GM18873 (cell line): ENCODE measurements at regions not wholly inside any gene's neighbourhood (a gene's known extent, or its start where the extent isn't known, plus 50 kb on each side); places are given as distances from the start of the nearest gene placed in this dataset.
"Not testable (repeated sequence)": the region's sequence is repeated elsewhere in the genome, so short reads cannot be mapped to it uniquely, and the experiment has no call there.

Source experiments
- ATAC-seq: cut with Tn5 transposase; IDR thresholded peaks from one replicate; pipeline ENCODE4 v1.9.1; 2021; ENCODE audit warnings: mild to moderate bottlenecking, moderate library complexity, moderate number of reproducible peaks; ENCODE audit not compliant: unreplicated experiment, low FRiP score

DNA sequence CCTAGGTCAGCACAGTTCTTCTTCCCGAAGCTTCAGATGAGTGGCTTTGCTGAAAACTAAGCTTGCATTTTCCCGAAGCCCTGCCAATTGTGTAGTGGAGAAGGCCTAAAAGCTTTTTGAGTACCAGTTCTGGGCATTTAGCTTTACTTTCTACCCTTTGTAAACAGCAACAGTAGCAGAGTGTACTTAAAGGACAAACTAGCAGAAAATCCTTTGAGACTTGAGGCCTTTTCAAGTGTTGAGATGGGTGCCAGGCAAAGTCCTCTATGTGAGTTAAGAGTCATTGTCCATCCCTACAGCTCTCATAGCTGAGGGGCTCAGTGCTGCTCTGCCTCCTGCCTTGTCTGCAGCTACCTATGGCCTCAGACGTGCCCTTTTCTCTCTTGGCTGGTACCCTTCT, 368.2 kb downstream of the CCSER2 start:
- ATAC-seq, result no peak

GRCh38 chr10:84698989-84699388, 370.6 kb downstream of the CCSER2 start:
- no peak for ATAC-seq

- ATAC-seq, result no peak
Measured at GRCh38 chr10:84700668-84701369, 372.4 kb downstream of the CCSER2 start.

DNA sequence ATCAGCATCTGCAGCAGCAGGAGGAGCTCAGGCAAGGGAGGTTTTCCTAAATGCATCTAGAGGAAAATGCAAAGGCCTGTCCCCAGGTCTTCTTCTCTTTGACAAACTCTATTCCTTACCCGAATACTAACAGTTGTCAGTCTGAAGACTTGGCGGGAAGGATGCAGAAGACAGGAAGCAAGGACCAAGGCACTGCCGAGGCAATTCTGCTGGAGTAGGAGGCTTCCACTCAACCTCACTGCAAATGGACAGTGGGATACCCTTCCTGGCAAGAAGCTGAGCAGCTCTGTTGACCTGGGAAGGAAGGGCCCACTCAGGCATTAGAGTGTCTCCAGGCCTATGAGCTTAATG, 373.0 kb downstream of the CCSER2 start:
- ATAC-seq, result no peak

GRCh38 chr10:84704101-84704500, 375.7 kb downstream of the CCSER2 start:
- no peak for ATAC-seq

DNA sequence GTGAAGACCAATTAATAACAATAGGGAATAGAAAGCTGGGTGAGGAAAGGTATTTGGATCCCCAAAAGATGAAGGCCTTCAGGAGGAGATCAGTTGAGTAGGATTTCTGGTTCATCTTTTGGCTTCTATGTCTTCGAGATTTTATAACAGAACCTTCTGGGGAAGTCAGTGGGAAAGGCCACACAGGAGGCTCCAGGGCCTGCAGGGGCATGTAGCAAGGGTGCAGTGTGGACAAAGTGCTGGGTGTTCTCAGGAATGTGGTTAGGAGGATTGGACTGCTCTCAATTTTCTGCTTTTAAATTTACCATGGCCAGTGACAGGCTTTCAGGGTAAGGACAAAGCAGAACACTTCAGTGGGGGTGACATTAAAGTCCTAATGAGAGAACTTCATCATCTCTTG, 378.0 kb downstream of the CCSER2 start:
- no peak for ATAC-seq

- ATAC-seq, result no peak
Measured at GRCh38 chr10:84706875-84707274, 378.5 kb downstream of the CCSER2 start.

- ATAC-seq, result peak; percentile 58
Measured at GRCh38 chr10:84715911-84716310, 387.5 kb downstream of the CCSER2 start.

DNA sequence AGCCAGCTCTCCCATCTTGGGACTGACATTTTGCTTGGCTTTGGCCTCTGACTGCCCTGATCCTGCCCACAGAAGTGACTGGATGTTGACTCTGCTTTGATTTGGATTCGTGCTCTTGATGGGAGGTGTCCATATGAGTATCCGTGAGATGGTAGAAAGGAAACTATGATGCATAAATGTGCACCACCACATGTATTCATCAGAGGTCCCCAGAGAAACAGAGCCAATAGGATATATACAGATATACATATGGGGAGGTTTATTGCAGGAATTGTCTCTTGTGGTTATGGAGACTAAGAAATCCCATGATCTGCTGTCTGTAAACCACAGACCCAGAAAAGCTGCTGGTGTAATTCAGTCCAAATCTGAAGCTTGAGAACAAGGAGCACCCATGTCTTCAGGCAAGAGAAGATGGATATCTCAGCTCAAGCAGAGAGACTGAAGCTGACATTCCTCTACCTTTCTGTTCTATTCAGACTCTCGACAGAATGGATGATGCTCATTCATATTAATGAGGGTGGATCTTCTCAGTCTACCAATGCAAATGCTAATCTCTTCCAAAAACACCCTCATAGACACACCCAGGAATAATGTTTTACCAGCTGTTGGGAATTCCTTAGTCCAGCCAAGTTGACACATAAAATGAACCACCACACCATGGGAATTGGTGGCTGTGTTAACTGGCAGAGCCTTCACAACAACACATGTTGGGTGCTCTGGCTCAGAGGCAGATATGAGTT, 390.7 kb downstream of the CCSER2 start:
- no peak for ATAC-seq

GRCh38 chr10:84719687-84720086, 391.3 kb downstream of the CCSER2 start:
- ATAC-seq, result no peak

DNA sequence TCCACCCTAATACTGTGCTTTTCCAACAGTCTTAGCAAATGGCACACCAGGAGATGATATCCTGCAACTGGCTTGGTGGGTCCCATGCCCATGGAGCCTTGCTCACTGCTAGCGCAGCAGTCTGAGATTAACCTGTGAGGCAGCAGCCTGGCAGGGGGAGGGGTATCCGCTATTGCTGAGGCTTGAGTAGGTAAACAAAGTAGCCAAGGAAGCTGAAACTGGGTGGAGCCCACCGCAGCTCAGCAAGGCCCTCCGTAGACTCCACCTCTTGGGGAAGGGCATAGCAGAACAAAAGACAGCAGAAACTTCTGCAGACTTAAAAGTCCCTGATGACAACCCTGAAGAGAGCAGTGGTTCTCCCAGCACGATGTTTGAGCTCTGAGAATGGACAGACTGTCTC, 399.0 kb downstream of the CCSER2 start:
- ATAC-seq, result no peak

DNA sequence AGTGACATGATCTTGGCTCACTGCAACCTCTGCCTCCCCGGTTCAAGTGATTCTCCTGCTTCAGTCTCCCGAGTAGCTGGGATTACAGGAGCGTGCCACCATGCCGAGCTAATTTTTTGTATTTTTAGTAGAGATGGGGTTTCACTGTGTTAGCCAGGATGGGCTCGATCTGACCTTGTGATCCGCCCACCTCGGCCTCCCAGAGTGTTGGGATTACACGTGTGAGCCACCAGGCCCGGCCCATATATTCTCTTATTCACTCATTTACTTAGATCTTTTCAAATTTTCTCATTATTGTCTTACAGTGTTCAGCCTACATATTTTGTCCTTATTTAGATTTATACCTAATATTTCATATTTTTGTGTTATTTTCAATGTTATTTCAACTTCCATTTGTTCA, 410.7 kb downstream of the CCSER2 start:
- ATAC-seq, result not testable (repeated sequence)

GRCh38 chr10:84739641-84740040, 411.3 kb downstream of the CCSER2 start:
- no peak for ATAC-seq

DNA sequence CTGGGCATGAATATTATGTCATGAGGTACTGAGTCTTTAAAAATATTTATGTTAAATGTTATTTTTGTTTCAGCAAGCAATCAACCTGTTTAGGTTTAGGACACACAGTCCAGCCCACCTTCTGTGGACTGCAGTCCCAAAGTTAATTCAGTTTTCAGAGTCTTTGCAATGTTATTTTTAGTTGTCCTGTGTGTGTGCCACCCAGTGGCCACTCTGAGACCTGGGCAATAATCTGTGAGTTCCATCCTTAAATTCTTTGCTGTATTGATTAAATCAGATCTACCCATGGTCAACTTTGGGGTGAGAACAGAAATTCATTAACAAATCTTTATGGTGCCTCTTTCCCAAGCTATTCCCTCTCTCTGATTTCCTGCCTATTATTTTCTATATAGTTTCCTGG, 415.1 kb downstream of the CCSER2 start:
- ATAC-seq, result no peak

GRCh38 chr10:84755311-84755710, 426.9 kb downstream of the CCSER2 start:
- no peak for ATAC-seq

- not testable (repeated sequence) for ATAC-seq
Measured at GRCh38 chr10:84756653-84757052, 428.3 kb downstream of the CCSER2 start.

DNA sequence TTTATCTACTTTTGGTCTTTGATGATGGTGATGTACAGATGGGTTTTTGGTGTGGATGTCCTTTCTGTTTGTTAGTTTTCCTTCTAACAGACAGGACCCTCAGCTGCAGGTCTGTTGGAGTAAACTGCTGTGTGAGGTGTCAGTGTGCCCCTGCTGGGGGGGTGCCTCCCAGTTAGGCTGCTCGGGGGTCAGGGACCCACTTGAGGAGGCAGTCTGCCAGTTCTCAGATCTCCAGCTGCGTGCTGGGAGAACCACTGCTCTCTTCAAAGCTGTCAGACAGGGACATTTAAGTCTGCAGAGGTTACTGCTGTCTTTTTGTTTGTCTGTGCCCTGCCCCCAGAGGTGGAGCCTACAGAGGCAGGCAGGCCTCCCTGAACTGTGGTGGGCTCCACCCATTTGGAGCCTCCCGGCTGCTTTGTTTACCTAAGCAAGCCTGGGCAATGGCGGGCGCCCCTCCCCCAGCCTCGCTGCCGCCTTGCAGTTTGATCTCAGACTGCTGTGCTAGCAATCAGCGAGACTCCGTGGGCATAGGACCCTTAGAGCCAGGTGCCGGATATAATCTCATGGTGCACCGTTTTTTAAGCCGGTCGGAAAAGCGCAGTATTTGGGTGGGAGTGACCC, 433.7 kb downstream of the CCSER2 start:
- ATAC-seq, result not testable (repeated sequence)

DNA sequence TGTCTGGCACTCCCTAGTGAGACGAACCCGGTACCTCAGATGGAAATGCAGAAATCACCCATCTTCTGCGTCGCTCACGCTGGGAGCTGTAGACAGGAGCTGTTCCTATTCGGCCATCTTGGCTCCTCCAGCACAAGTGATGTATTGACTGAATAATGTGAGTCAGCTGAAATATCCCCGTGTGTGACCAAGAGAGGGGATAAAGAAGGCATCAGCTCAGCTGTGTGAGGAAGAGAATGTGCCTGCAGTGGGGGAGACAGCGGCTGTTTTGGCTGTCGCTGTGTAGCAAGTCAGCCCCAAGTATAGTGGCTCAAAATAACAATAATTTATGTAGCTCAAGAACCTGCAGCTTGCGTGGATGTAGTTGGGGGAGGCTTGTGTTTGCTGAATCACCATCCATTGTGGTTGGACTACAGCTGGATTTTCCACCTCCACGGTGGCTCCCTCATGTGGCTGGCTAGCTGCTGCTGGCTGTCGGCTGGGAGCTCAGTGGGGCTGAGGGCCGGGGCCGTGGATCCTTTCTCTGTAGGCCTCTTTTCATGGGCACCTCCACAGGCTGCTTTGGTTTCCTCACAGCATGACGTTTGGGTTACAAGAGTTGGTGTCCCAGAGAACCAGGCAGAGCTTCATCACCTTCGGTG, 434.5 kb downstream of the CCSER2 start:
- no peak for ATAC-seq

DNA sequence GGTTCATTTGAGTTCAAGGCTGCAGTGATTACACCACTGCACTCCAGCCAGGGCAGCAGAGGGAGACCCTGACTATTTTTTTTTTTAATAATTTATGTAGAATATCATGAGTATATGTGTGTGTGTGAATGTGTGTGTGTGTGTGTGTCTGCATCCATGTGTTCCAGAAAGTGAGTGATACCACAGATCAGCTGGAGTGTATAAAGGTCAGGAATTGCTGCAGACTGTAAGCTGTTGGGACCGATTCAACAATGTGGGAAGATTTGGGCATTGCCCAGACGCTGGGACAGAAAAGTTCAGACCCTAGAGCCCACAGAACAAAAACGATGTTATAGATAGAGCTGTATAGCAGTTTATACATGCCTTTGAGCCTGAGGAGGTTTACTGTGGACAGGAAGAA, 435.6 kb downstream of the CCSER2 start:
- ATAC-seq, result no peak

DNA sequence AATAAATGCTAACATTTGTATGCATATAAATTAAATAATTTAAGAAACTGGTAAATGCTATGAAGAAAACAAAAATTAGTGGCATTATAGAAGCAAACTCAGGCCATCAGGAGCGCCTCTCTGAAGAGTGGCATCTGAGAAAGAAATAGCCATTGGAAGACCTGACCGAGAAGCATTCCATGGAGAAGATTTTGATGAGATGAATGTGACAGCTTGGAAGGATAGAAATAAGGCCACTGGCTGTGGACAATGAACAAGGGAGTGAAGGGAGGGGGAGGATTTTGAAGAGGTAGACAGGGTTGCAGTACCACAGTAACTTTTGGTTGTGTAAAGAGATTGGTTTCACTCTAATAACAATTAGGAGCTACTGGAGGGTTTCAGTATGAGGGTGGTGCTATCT, 436.7 kb downstream of the CCSER2 start:
- ATAC-seq, result no peak

GRCh38 chr10:84765656-84766055, 437.3 kb downstream of the CCSER2 start:
- no peak for ATAC-seq
